Smooth muscle cell (in vitro differentiated cells): ENCODE measurements at regions not wholly inside any gene's neighbourhood (a gene's known extent, or its start where the extent isn't known, plus 50 kb on each side); places are given as distances from the start of the nearest gene placed in this dataset.

Experiments used
- DNase-seq: peaks from one replicate; lab custom pipeline; 2025; ENCODE audit not compliant: unreplicated experiment; lab: John Stamatoyannopoulos, UW
- H2AFZ ChIP-seq: fragments of 200-600 bp; sonication (generic); 2 replicates; pipeline ENCODE4 v1.6.0; 2016; ENCODE audit warnings: antibody characterized with exemption, low read depth, mild to moderate bottlenecking
- H3F3A ChIP-seq: fragments of 200-600 bp; sonication (generic); 2 replicates; pipeline ENCODE4 v1.6.0; 2017; ENCODE audit warnings: antibody characterized with exemption, low read depth
- H3K27ac ChIP-seq: fragments of 200-600 bp; sonication (generic); 2 replicates; pipeline ENCODE4 v1.5.1; 2016; ENCODE audit warnings: low read depth, mild to moderate bottlenecking
- H3K27me3 ChIP-seq: fragments of 200-600 bp; sonication (generic); 2 replicates; pipeline ENCODE4 v1.6.1; 2016; ENCODE audit warnings: low read depth, mild to moderate bottlenecking
- H3K36me3 ChIP-seq: fragments of 200-600 bp; sonication (generic); 2 replicates; pipeline ENCODE4 v1.5.1; 2016; ENCODE audit warnings: low read depth
- H3K4me1 ChIP-seq: fragments of 200-600 bp; sonication (generic); 2 replicates; pipeline ENCODE4 v1.5.1; 2016; ENCODE audit warnings: low read depth
- H3K4me2 ChIP-seq: fragments of 200-600 bp; sonication (generic); 2 replicates; pipeline ENCODE4 v1.6.0; 2016; ENCODE audit warnings: mild to moderate bottlenecking
- H3K4me3 ChIP-seq: fragments of 200-600 bp; sonication (generic); 2 replicates; pipeline ENCODE4 v1.5.1; 2016; ENCODE audit warnings: mild to moderate bottlenecking
- H3K79me2 ChIP-seq: fragments of 200-600 bp; sonication (generic); 2 replicates; pipeline ENCODE4 v1.6.0; 2016; ENCODE audit warnings: low read depth, mild to moderate bottlenecking
- H3K9ac ChIP-seq: fragments of 200-600 bp; sonication (generic); 2 replicates; pipeline ENCODE4 v1.6.0; 2016; ENCODE audit warnings: low read depth
- H3K9me3 ChIP-seq: fragments of 200-600 bp; sonication (generic); replicated peaks from 2 replicates; pipeline ENCODE4 v1.5.1; 2016; ENCODE audit warnings: low read depth
- H4K20me1 ChIP-seq: fragments of 200-600 bp; sonication (generic); 2 replicates; pipeline ENCODE4 v1.6.0; 2016; ENCODE audit warnings: low read depth
- WGBS: methylation state at CpG from one replicate; pipeline ENCODE4 v1.1.7; 2016; ENCODE audit warnings: low lambda C conversion rate; 5-methylcytosine and 5-hydroxymethylcytosine counted together
- TF ChIP-seq, protein P1 (sequence below): fragments of 200-600 bp; sonication (generic); IDR thresholded peaks from 2 replicates; pipeline ENCODE4 v1.5.1; 2017; ENCODE audit warnings: borderline replicate concordance, mild to moderate bottlenecking, antibody characterized with exemption; ENCODE audit not compliant: insufficient read depth, poor library complexity, severe bottlenecking

DNA sequence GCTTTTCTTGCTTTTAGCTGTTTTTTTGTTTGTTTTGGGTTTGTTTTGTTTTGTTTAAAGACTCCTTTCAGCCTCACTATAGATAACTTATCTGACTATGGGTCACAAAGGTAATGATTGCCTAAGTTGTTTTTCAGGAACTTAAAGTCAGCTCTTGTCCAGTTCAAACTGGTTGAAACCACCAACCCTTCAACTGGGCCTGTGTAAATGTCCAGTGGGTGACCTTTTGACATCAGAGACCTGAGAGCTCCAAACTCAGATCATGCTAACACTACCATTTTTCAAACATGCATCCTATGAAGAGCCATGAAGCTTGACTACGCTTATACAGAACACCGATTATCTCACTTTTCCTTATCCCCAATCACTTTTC lies 144.6 kb upstream of the RMP24 start:
- 90% methylated on average over 2 of the region's 2 CpGs for WGBS
- no peak for DNase-seq
- TF ChIP-seq, protein P1, sequence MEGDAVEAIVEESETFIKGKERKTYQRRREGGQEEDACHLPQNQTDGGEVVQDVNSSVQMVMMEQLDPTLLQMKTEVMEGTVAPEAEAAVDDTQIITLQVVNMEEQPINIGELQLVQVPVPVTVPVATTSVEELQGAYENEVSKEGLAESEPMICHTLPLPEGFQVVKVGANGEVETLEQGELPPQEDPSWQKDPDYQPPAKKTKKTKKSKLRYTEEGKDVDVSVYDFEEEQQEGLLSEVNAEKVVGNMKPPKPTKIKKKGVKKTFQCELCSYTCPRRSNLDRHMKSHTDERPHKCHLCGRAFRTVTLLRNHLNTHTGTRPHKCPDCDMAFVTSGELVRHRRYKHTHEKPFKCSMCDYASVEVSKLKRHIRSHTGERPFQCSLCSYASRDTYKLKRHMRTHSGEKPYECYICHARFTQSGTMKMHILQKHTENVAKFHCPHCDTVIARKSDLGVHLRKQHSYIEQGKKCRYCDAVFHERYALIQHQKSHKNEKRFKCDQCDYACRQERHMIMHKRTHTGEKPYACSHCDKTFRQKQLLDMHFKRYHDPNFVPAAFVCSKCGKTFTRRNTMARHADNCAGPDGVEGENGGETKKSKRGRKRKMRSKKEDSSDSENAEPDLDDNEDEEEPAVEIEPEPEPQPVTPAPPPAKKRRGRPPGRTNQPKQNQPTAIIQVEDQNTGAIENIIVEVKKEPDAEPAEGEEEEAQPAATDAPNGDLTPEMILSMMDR: no peak
- Histone ChIP-seq H3K27ac (no peak overlapping the region), H2AFZ (no peak overlapping the region), H3K36me3 (no peaks in the 10 kb centered on the region), H3K4me1 (no peaks in the 10 kb centered on the region), H3K9me3 (no peaks in the 10 kb centered on the region), H3K4me3 (no peak overlapping the region), H4K20me1 (no peaks in the 10 kb centered on the region), H3K27me3 (no peaks in the 10 kb centered on the region), H3K79me2 (no peaks in the 10 kb centered on the region), H3K4me2 (no peak overlapping the region), H3K9ac (no peak overlapping the region), H3F3A (no peaks in the 10 kb centered on the region)

DNA sequence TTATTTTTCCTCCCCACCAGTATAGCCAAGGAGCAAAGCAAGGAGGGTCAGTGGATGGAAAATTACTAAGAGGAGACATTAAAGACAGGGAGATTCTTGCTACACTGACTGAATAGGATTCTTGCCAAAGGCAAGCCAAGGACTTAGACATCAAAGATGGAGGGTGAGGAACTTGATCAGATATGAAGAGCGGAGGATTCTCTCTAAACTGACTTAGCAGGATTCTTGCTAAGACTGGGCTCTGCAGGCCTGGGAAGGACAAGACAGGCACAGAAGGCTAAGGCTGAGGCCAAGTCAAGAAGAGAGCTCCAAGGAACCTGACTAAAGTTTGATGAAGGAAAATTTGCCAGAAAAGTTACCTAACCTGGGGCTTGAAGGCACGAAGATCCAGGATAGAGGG lies 143.9 kb upstream of the RMP24 start:
- DNase-seq: no peak
- Histone ChIP-seq H3F3A (no peaks in the 10 kb centered on the region), H3K27ac (no peak overlapping the region), H3K4me2 (no peak overlapping the region), H3K36me3 (no peaks in the 10 kb centered on the region), H2AFZ (no peak overlapping the region), H3K9ac (no peak overlapping the region), H4K20me1 (no peaks in the 10 kb centered on the region), H3K27me3 (no peaks in the 10 kb centered on the region), H3K4me3 (no peak overlapping the region), H3K4me1 (no peaks in the 10 kb centered on the region), H3K79me2 (no peaks in the 10 kb centered on the region), H3K9me3 (no peaks in the 10 kb centered on the region)
- 98% methylated on average over 2 of the region's 2 CpGs for WGBS
- TF ChIP-seq, protein P1: no peak

DNA sequence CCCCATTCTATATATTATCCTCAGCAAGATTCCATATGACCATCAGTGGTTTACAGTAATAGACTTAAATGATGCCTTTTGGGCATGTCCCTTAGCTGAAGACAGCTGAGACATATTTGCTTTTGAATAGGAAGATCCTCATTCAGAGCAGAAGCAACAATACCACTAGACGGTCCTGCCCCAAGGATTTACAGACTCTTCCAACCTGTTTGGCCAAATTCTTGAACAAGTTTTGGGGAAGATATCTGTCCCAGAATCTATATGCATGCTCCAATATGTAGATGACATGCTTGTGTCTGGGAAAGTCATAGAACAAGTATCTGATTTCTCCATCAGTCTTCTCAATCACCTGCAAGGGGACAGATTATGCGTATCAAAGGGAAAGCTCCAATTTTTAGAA lies 137.1 kb upstream of the RMP24 start:
- Histone ChIP-seq H3K36me3 (no peaks in the 10 kb centered on the region), H3K4me2 (no peak overlapping the region), H3K27ac (no peak overlapping the region), H2AFZ (no peak overlapping the region), H3F3A (no peaks in the 10 kb centered on the region), H3K9ac (no peak overlapping the region), H3K27me3 (no peaks in the 10 kb centered on the region), H3K9me3 (no peaks in the 10 kb centered on the region), H3K4me3 (no peak overlapping the region), H3K4me1 (no peaks in the 10 kb centered on the region), H3K79me2 (no peaks in the 10 kb centered on the region), H4K20me1 (no peaks in the 10 kb centered on the region)
- TF ChIP-seq, protein P1: no peak
- no peak for DNase-seq
- WGBS: 81% methylated on average over 2 of the region's 2 CpGs

DNA sequence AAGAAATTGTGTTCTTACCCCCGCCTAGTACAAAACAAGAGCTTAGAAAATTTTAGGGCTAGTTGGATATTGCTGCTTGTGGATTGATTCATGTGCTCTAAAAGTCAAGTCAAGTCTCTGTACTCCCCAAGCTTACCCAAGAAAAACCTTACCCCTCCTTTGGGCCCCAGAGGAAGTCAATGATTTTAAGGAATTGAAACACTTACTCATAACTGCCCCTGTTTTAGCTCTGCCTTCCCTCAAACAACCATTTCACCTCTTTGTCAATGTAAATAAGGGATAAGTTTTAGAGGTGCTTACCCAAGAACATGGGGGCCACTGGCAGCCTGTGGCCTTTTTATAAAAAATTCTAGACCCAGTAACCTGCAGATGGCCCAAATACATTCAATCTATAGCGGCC lies 136.6 kb upstream of the RMP24 start:
- TF ChIP-seq, protein P1: no peak
- Histone ChIP-seq H3K9me3 (no peaks in the 10 kb centered on the region), H3K27me3 (no peaks in the 10 kb centered on the region), H3K4me1 (no peaks in the 10 kb centered on the region), H3K4me3 (no peak overlapping the region), H3K36me3 (no peaks in the 10 kb centered on the region), H4K20me1 (no peaks in the 10 kb centered on the region), H3F3A (no peaks in the 10 kb centered on the region), H3K4me2 (no peak overlapping the region), H3K9ac (no peak overlapping the region), H3K79me2 (no peaks in the 10 kb centered on the region), H2AFZ (no peak overlapping the region), H3K27ac (no peak overlapping the region)
- WGBS: 85% methylated on average over 2 of the region's 2 CpGs
- DNase-seq: no peak
